A204.1 (cell line): ENCODE measurements at regions not wholly inside any gene's neighbourhood (a gene's known extent, or its start where the extent isn't known, plus 50 kb on each side); places are given as distances from the start of the nearest gene placed in this dataset.

Experiments used
- FAIRE-seq: peaks from 2 replicates; lab custom pipeline; 2012; peaks lifted over from hg19 to GRCh38; lab: Jason Lieb, UNC

DNA sequence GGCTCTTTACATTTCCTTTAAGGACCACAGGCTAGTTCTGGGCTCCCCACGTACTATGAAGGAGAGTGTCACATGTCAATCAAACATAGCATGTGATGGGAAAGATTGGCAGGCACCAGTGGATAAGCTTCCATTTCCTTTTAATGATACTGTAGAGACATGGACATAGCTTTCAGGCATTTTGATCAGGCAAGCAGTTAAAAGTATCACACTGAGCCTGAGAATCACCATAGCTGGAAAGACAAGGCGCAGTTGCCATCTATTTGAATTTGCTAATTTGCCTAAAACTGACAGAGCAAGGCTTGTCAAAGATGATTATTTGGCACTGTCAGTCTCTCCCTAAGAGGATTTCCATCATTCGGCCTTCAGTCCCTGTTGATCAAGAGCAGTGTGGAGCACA lies 263.4 kb upstream of the TAC1 start:
- no peak for FAIRE-seq

DNA sequence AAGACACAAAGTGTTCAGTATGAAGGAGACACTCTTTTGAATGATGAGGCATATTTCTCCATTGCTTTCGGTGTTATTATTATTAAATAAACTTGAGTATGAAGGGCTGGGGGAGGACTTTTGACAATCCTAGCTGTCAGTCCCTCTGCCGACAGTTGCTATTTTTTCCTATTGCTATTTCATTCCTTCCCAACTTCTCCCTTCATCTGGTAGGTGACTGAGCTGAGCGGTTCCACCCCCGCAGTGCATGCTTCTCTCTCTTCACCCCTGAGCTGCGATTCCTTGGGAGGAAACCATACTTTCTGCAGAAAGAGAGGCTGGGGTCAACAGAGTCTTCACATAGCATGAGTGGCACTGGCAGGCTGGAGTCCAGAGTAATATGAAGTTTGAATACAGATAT lies 261.2 kb upstream of the TAC1 start:
- no peak for FAIRE-seq

DNA sequence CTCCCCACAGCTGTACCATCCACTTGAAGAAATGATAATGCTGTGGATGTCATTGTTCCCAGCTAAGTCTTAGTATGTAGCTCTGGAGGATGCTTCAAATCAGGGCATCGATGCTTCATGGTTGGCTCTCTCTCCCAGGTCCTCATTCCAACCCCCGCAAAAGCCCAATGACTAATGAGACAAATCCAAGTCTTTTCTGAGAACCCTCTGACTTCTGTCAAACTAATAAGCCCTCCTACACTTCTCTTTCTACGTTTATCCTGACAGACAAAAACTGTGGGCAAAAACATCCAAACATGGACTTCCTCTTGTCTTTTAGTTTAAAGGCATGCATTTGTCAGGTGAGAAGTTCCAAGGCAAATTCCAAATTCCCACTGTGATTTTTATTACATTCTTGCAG lies 260.4 kb upstream of the TAC1 start:
- no peak for FAIRE-seq

DNA sequence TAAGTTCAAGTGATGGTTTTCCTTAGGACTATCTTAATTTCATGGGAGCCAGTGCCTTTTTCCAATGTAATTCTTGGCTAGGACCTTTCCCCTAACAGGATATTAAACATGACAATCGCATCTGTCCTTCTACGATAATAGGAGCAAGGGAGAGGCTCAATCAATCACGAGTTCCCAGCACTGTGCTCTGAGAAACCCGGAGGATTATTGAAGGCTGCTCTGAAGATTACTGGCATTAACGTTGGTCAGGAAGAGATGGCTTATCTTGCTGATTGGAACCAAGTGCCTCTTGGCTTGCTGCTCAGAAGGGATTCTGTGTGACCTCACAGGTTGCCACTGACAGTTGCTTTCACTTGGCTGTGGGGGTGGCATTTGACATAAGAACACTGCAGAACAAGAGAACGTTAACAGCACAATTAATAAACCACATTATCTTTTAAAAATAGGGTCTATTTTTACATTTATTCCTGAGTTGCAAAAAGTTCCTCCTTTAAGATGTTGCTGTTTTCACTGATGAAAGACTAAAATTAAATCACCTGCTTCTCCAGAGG lies 252.1 kb upstream of the TAC1 start:
- no peak for FAIRE-seq

DNA sequence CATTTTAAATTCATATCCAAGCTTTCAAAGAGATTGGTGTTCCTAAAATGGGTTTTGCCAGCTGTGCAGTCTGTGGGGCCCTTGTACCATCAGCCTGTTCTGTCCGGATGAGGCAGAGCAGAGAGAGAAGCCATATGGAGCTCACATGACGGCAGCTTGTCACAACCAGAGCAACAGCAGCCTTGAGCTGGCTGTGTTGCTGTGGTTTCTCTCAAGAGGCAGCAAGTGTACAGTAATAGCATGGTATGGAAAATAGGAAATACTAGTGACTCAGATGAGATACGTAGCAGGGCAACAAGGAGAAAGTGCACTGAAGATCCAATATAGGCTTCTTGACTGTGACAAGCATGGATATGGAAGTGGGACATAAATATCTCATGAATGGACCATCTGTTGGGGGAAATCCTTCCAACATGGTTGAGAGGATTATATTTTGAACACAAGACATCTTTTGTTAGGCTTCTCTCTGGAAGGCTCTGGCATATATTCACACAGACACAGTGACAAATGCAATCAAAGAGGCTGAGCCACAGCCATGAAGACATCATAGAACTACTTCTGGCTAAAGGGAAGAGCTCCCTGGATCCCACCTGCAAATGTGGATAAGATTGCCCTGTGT lies 251.0 kb upstream of the TAC1 start:
- no peak for FAIRE-seq

DNA sequence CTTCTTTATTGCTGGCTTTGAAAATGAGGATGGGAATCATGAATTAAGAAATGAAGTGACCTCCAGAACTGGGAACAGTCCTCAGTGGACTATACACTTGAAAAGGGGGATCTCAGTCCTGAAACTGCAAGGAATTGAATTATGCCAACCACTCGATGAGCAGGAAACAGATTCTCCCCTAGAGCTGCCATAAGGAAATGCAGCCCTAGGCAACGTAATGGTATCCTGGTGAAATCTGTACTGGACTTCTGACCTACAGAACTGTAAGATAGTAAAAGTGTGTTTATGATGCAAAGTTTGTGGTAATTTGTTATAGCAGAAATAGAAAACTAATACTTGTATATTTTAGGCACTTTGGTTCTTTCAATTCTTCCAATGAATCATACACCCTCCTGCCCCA lies 236.4 kb upstream of the TAC1 start:
- no peak for FAIRE-seq

DNA sequence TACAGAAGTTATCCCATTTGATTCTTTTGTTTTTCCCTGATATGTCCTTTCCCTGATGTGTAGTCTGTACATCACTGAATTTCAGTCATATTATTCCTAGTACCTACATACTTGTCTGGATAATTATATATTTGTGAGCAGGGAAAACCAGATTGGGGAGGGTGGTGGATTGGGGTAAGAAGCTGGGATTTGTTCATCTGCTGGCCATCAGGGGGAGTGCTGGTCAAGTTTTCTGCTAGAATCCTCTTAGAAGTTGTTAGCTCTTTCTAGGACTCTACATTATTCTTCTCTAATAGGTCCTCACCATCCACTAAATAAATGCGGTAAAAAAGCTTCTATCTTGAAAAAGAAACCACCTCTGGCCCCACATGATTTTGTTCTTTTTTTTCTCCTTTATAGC lies 232.7 kb upstream of the TAC1 start:
- FAIRE-seq: peak; percentile 80

DNA sequence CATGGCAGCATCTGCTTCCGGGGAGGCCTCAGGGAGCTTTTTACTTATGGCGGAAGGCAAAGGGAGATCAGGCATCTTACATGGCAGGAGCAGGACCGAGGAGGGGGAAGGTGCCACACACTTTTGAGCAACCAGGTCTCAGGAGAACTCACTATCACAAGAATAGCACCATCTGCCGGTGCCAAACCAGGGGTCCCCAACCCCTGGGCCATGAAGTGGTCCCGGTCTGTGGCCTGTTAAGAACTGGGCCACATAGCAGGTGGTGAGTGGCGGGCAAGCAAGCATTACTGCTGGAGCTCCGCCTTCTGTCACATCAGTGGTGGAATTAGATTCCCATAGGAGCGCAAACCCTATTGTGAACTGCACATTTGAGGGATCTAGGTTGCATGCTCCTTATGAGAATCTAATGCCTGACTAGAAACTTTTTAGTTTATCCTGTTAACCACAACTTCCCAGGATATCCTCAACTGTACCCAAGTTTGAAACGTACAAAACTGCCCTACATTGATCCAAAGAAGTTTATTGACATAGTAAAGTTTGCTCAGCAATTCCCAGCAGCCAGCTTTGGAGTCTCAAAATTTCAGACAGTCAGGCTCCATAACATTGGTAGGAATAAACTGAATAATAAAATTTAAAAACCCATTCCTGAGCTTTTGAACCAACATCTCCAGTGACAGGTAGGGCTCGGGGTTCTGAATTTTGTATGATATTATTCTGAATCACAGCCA lies 228.4 kb upstream of the TAC1 start:
- no peak for FAIRE-seq

DNA sequence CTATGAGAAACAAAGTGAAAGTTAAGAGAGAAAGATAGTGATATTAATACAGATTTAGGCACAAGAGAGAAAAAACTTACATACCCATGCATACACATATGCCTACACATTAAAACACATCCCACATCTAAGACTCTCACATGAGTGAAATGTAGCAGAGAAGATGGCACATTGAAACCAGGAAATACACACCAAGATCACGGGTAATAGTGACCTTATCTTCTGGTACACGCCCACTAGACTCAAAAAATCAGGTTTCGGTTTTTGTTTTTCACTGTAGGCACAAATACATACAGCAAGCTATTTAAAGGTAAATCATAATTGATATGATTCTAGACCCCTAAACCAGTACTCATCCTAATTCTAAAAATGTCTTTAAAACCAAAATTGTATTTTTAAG lies 225.2 kb upstream of the TAC1 start:
- FAIRE-seq: no peak

DNA sequence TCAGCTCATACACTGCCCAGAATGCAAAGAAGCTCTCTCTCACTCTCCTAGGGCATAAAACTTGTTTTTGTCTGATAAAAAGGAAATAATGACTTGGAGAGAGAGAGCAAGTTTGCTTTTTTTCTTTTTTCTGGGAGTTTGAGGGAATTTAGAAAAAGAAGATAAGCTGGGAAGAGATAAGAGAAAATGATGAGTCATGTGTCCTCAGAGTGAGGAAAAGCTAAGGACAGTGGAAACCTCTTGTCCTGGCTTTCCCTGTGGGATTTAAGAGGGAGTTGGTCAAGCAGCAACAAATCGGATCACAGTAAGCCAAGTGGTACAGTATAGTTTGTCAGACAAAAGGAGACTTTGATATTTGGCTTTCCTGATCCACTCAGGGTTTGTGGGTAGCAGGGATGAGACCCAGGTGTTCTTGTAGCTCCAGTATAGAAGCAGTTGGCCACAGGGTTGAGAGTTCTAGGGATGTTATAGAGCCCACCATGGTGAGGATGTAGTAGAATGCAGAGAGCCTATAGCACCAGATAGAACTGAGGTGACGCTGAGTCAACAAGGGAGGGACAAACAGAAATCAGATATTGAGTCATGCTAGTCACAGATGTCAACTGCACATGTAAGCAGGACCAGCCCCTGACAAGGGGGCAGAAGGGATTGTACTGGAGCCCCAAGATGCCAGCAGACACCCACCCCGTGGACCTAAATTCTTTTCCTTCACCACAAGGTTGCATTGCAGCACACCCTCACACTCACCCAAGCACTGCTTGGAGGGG lies 219.3 kb upstream of the TAC1 start:
- FAIRE-seq: no peak

DNA sequence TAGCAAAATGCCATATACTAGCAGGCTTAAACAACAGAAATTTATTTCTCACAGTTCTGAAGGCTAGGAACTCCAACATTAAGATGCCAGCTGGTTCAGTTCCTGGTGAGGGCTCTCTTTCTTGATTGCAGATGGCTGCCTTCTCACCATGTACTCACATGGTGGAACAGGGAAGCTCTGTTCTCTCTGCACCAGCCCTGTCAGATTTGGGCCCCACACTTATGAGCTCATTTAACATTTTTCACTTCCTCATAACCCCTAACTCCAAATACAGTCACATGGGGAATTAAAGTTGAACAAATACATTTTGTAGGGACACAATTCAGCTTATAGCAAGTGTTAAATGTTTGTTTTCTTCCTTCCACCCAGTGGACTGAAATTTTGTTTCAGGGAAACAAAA lies 218.6 kb upstream of the TAC1 start:
- FAIRE-seq: no peak

DNA sequence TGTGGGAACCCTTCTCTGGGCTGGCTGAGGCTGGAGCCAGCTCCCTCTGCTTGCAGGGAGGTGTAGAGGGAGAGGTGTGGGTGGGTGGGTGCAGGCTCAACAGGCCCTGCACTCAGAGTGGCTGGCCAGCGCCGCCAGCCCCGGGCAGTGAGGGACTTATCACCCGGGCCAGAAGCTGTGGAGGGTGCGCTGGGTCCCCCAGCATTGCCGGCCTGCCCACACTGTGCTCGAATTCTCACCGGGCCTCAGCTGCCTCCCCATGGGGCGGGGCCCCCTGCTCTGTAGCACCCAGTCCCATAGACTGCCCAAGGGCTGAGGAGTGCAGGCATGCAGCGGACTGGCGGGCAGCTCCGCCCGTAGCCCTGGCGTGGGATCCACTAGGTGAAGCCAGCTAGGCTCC lies 190.7 kb upstream of the TAC1 start:
- no peak for FAIRE-seq

DNA sequence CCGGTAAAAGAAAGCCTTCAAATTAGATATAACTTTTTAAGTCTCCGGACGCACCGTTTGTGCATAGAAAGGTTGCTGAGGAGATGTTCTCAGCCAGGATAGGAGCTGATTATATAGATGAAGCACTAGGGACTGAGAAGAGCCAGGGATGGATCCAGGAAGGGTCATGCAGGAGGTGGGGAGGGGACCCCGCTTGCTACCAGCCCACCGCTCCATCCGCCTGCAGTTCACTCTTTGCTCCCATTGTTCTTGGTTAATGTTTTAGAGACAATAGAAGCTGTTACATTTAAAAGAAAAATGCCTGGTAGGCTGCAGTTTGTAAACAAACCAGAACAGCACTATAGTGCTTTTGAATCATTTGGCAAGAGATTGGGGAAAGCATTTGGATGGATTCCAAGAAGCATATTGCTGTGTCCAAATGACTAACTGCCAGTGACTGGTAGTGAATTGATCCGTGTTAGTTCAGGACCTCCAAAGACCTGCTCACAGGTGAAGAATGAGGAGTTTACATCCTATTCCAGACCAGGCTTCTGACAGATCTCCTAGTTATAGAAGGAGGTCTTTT lies 175.9 kb upstream of the TAC1 start:
- FAIRE-seq: no peak

DNA sequence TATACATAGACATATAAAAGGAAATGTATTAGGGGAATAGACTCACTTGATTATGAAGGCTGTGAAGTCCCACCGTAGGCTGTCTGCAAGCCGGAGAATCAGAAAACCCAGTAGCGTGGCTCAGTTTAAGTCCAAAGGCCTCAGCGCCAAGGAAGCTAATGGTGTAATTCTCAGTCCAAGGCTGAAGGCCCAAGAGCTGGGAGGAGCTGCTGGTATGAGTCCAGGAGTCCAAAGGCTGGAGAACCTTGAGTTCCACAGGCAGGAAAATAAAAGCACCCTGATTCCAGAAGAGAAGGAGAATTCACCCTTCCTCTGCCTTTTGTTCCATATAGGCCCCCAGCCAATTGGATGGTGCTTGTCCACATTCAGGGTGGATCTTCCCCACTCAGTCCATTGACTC lies 166.2 kb upstream of the TAC1 start:
- FAIRE-seq: no peak

DNA sequence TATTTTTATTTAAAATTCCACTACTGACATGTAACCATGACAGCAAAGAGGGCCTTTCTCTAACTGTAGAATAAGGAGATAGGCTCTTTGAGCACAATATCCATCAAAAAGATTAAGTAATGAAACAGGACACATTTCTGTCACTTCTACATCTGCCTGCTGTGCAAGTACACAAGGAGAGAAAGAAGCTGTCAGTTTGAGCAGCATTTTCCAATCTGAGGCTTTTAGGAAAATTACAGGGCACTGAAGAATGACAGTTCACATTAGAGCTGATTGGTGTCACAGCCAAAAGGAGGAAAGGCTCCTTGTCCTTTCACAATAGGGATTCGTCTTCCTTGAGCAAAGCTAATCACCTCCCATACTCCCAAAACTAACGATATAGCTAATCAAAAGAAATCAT lies 158.8 kb upstream of the TAC1 start:
- no peak for FAIRE-seq

DNA sequence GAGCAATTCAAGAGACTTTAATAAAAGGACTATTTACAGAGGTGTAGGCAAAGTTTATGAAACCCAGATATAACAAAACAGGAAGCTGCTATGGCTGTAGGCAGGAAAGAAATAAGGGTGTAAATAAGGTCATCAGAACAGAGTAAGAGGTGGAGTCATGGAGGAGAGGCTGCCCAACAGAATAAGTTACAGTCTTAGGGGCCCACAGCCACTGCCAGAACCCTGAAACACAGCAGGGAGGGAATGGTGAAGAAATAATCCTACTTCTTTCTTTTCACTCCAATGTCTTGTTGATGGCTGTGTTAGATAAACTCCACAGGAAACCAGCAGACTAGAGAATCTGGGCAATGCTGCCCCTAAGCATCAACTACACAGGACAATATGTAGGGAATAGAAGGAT lies 155.8 kb upstream of the TAC1 start:
- no peak for FAIRE-seq

DNA sequence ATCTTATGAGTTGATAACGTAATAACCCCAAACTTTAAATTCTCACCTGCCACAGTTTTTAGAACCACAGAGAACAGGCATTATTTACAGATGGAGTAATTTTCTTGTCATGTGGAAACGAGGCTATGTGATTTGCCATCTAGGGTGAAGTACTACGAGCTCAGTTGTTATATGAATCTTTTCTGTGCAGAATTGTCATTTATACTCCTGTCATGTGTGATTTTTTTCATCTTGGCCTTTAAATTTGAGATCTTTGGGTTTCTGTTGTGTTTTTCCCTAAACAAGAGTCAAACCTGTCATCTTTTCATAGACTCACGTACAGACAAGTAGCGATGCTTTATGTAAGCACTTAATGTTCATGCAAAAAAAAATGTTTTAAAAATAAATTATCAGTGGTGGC lies 153.7 kb upstream of the TAC1 start:
- no peak for FAIRE-seq

DNA sequence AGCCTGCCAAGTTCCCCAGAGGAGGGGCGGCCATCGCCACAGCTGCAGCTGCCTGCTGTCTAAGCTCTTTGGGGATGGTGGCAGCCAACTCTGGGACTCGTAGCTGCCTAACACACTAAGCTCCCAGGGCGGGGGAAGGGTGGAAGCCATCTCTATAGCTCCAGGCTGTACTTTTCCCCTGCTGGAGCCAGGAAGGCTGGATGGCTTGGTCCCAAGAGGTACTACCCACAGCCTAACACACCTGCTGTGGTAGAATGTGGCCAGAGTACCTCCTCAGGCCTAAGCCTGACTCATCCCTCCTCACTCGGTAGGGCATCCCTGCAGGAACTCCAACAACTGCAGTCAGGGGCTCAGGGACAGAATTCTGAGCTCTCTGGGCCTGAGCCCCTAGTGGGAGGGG lies 151.7 kb upstream of the TAC1 start:
- no peak for FAIRE-seq

DNA sequence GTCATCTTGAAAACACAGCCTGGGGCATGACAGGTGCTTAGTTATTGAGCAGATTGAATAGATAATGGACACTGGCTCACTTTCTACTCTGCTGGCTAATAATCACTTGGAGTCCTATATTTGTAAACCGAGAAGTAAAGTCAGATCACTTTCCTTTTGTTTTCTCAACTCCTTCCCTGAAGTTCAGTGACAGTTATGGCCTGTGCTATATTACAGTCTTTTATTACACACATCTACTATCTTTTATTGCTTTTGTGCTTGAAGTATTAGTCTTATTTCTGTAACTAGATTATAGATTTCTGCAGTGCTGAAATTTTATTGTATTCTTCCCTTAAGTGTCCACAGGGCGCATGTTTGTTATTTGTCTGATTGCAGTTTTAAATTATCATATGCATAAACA lies 136.4 kb upstream of the TAC1 start:
- no peak for FAIRE-seq

DNA sequence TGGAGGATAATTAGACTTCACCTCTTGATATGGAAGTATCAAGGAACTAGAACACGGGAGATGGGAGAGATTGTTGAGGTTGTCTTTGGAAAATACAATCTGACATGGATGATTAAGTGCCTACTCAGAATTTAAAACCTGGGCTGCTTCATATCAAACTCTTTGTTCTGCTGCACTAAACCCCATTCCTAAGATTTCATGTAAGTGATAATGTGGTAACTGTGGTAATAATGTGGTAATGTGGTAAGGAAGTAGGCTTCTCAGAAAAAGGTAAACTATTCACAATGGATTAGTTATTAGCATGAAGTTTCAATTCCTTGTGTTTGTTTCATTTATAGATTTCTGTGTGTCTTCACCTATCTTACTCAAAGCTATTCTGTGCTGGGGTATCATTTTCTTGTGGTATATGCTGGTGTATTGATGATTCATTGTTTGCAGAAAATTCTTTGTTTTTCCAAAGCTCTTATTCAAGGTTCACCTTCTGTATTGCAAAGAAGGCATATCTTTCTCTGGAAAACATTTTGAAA lies 129.9 kb upstream of the TAC1 start:
- no peak for FAIRE-seq

DNA sequence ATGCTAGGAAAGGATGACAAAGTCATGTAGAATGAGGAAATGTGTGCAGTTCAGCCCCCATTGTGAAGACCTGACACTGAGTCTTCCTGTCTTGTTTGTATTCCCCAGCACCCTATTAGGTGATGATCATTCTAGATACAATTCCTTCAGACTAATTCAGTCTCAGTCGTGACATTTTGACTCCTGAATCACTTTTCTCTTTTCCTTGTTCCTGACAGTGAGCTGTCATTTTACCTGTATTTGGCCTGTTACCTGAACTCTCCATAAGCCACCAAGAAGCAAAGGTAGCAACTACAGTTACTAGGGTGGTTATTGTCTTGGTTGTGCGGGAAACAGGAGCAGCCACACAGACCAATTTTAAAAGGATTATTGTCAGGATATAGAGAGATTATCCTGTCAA lies 111.4 kb upstream of the TAC1 start:
- FAIRE-seq: no peak

DNA sequence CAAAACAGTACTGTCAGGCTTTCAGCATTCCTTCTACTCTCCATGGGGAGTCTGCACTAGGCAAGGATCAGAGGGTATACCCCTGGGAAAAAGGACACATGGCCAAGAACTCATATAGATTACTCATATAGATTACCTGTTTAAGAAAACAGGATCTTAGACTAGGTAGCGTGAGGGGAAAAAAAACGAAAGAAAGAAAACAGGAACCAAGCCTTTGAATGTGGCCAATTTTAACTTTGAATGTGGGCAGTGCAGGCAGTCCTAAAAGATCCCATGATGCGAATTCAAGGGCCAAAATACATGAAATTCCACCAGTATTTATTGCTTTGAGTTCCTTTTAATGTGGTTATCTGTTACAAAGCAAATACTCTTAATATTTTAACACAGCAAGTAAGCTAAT lies 108.6 kb upstream of the TAC1 start:
- FAIRE-seq: no peak

DNA sequence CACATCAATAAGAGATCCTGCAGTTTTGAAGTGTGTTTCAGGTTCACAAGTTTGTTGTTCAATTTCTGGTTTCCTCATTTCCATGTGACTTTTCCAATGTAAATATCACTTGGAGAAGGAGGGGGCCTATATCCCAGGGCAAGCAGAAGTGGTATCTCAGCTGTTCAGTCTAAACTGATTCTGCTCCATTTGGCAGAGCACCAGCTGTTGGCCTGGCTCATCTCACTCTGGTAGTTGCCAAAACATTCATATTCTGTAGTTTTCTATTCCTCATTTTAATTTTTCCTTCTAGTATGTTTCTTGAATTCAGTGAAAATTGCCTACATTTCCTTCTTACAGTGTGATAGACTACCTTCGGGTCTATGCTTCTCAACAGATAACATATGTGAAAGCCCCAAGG lies 101.8 kb upstream of the TAC1 start:
- no peak for FAIRE-seq
